ENCODE measurements at regions not wholly inside any gene's neighbourhood (a gene's known extent, or its start where the extent isn't known, plus 50 kb on each side); places are given as distances from the start of the nearest gene placed in this dataset.

DNA sequence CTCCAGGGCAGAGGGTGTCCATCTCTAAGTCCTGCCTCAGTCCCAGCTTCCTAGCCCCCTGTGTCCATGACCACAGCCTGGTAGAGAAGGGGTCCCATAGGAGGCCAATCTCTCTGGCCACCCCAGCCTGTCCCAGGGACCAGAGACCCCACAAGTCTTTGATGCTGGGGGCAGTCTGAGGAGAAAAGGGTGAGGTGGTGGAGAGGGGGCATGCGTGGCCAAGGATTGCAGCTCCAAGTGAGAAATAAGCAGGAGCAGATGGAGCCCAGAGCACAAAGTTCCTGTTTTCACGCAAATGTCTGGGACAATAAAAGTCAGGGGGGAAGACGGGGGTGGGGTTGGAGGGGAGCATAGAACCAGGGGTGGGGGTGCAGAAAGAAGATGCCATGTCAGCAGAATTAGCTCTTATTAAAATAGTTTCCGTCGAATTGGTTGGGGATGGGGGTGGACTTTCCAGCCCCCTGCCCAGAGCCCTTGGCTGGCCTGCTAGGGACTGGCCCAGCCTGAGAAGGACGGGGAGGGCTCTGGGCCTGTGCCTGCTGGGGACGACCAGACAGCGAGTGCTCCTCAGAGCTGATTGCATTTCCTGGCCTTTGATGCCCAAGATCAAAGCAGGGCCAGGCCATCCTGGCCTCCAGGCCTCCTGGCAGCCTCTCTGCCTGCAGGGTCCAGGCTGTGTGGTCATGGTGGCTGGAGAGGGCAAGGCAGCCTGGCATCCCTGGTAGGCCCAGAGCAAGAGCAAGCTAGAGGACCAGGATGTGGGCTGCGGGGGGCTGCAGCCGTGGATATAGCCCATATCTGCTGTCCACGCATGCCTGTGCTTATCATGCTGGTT lies 337.1 kb downstream of the DYSF start:
- intact Hi-C loops (cut with DNase I) = loop anchor here in 4 of 10 donors (10.0 kb wide), 3 partner anchors 106 to 236 kb away; no protein-coding TSS in a partner anchor

DNA sequence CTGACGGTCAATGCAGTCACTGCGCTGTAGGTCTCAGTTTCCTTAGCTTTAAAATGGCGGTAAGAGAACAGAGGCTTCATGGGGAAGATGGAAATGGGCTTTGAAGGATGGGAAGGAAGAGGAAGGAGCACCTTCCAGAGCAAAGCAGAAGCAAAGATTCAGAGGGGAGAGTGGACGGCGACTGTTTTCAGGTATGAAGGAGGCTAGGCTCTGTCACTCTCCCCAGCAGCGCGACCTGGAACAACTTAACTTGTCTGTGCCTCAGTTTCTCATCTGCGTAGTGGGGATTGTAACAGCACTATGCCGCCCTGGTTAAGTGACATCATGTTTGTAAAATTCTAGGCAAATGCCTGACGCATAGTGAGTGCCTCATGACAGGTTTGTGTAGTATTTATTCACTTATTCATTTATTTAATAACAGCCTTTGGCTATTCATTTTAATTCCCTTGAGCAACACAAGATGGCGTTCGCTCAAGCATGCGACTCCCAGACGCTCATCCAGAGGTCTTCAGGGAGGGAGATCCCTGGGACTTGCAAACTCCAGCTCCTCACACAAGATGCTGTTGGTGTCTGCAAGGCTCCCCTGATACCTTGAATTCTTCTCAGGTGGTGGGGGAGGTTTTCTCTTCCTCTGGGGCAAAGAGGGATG lies 336.3 kb downstream of the DYSF start:
- WGBS, 2 donors = 93 to 95% methylated on average over 14 of the region's 14 CpGs
- intact Hi-C loops (cut with DNase I) = loop anchor here in 4 of 10 donors (10.0 kb wide), 3 partner anchors 105 to 235 kb away; no protein-coding TSS in a partner anchor
- H3K4me3 ChIP-seq = no peak overlapping the region
- ATAC-seq (no peak), DNase-seq (no peak)
- H3K27ac ChIP-seq = no peak overlapping the region
- H3K4me1 ChIP-seq = no peaks in the 10 kb centered on the region
- no peak for TF ChIP-seq CTCF (IDR thresholded peaks at IDR 0.05)
- no peaks in the 10 kb centered on the region for H3K27me3 ChIP-seq
- H3K36me3 ChIP-seq = no peaks in the 10 kb centered on the region
- H3K9me3 ChIP-seq = no peaks in the 10 kb centered on the region

More for the DNA sequence above, 337.1 kb downstream of the DYSF start:
- TF ChIP-seq CTCF (IDR thresholded peaks at IDR 0.05) = no peak
- Histone ChIP-seq H3K9me3 (no peaks in the 10 kb centered on the region), H3K27me3 (no peaks in the 10 kb centered on the region), H3K4me1 (no peaks in the 10 kb centered on the region), H3K27ac (no peak overlapping the region), H3K36me3 (no peaks in the 10 kb centered on the region), H3K4me3 (no peak overlapping the region)
- ATAC-seq (no peak), DNase-seq (no peak)
- 92 to 94% methylated on average over 11 of the region's 11 CpGs for WGBS, 2 donors

- H3K4me3 ChIP-seq = no peak overlapping the region
- 96 to 97% methylated on average over 9 of the region's 9 CpGs for WGBS, 2 donors
- ATAC-seq = no peak
- DNase-seq = no peak
- no peaks in the 10 kb centered on the region for H3K9me3 ChIP-seq
- no peaks in the 10 kb centered on the region for H3K36me3 ChIP-seq
- no peaks in the 10 kb centered on the region for H3K4me1 ChIP-seq
- no peak overlapping the region for H3K27ac ChIP-seq
- no peak for TF ChIP-seq CTCF (IDR thresholded peaks at IDR 0.05)
- H3K27me3 ChIP-seq = no peaks in the 10 kb centered on the region
- intact Hi-C loops (cut with DNase I) = no loop called here
Observed at GRCh38 chr2:71788601-71789240, 335.4 kb downstream of the DYSF start.

DNA sequence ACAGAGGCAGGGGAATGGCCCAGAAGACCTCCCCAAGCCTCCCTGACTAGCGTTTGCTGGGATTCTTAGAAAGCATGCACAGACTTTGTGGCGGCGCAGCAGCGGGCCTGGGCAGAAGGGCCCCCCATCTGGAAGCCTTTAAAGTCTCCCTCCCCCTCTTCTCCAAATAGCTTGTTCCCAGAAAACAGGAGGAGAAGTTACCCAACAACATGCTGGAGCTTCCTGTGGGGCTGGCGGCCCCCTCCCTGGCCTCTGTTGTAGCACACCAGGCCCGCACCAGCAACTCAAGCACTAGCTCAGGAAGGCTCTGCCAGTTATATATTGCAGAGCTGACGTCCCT lies 334.8 kb downstream of the DYSF start:
- Histone ChIP-seq H3K4me3 (no peak overlapping the region), H3K4me1 (no peaks in the 10 kb centered on the region), H3K27me3 (no peaks in the 10 kb centered on the region), H3K9me3 (no peaks in the 10 kb centered on the region), H3K27ac (no peak overlapping the region), H3K36me3 (no peaks in the 10 kb centered on the region)
- DNase-seq (no peak), ATAC-seq (no peak)
- intact Hi-C loops (cut with DNase I) = no loop called here
- no peak for TF ChIP-seq CTCF (IDR thresholded peaks at IDR 0.05)
- 91 to 92% methylated on average over 7 of the region's 7 CpGs for WGBS, 2 donors
